ENCODE measurements at regions not wholly inside any gene's neighbourhood (a gene's known extent, or its start where the extent isn't known, plus 50 kb on each side); places are given as distances from the start of the nearest gene placed in this dataset.

DNA sequence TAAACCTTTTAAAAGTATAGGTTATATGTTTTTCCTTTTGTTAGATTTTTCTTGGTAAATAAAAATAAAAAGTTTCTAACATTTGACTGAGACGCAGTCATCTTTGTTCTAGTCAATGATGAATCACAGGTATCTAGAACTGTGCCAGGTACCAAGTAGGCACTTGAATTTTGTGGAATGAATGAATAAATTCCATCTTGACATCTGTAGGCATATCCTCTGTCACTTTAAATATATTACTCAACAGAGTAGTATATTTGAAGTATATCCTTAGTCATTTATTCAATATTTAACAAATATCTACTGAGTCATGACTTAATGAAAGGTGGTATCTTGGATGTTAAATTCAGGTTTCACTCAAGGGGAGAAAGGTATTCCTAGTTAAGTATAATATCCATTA is 828.4 kb downstream of the TUSC7 start:
- H3K9me3 ChIP-seq (ENCODE audit: insufficient read depth, low read depth, low read length), result no peaks in the 10 kb centered on the region
- no peaks in the 10 kb centered on the region for H3K27me3 ChIP-seq (ENCODE audit: insufficient read depth, low read length)
- no peaks in the 10 kb centered on the region for H3K4me1 ChIP-seq (ENCODE audit: insufficient read depth, low read length)

DNA sequence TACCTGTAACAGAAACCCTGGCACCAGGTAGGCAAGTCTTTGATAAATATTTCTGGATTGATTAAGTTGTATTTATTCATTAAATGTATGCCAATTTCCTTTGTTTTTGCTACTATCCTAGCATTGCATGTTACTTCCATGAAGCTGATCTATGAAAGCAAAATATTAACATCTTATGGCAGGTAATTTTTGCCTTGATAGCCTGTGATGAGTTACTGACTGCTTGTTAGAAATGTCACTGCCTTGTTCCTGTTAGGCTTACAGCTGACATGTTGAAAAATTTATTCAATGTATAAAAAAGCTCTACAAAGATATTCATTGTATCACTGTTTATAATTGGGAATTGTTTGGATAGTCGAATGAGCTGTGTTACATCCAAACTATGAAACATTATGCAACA is 830.1 kb downstream of the TUSC7 start:
- Histone ChIP-seq H3K27ac (ENCODE audit: low read length) (no peak overlapping the region), H3K9ac (ENCODE audit: low read depth, low read length) (no peak overlapping the region), H3K4me3 (ENCODE audit: low read length) (no peak overlapping the region), H3K9me3 (ENCODE audit: insufficient read depth, low read depth, low read length) (no peaks in the 10 kb centered on the region), H3K27me3 (ENCODE audit: insufficient read depth, low read length) (no peaks in the 10 kb centered on the region), H3K4me1 (ENCODE audit: insufficient read depth, low read length) (no peaks in the 10 kb centered on the region), H3K36me3 (ENCODE audit: insufficient read depth, low read depth, low read length) (no peaks in the 10 kb centered on the region)

More for the DNA sequence above, 828.4 kb downstream of the TUSC7 start:
- Histone ChIP-seq H3K9ac (ENCODE audit: low read depth, low read length) (no peak overlapping the region), H3K4me3 (ENCODE audit: low read length) (no peak overlapping the region), H3K27ac (ENCODE audit: low read length) (no peak overlapping the region), H3K36me3 (ENCODE audit: insufficient read depth, low read depth, low read length) (no peaks in the 10 kb centered on the region)

DNA sequence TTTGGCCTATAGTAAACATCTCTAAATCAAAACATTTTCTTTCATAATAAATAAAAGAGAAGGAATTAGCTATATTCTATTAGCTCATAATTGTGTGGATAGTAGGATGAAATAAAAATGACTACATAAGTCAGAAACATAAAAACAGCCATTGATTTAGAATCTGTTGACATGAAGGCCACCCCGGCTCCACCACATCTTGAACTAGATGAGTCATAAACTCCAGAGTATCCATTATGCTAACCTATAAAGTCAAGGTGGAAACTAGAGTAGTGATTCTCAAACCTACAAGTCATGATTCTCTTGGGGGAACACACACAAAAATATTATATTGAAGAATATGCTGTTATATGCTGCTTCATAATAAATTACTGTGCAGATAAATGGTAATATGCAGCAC is 831.0 kb downstream of the TUSC7 start:
- no peaks in the 10 kb centered on the region for H3K4me1 ChIP-seq (ENCODE audit: insufficient read depth, low read length)
- H3K27ac ChIP-seq (ENCODE audit: low read length), result no peak overlapping the region
- H3K9me3 ChIP-seq (ENCODE audit: insufficient read depth, low read depth, low read length), result no peaks in the 10 kb centered on the region
- H3K4me3 ChIP-seq (ENCODE audit: low read length), result no peak overlapping the region
- no peaks in the 10 kb centered on the region for H3K27me3 ChIP-seq (ENCODE audit: insufficient read depth, low read length)
- no peak overlapping the region for H3K9ac ChIP-seq (ENCODE audit: low read depth, low read length)
- H3K36me3 ChIP-seq (ENCODE audit: insufficient read depth, low read depth, low read length), result no peaks in the 10 kb centered on the region

GRCh38 chr3:117541721-117542120 is 832.1 kb downstream of the TUSC7 start:
- Histone ChIP-seq H3K4me3 (ENCODE audit: low read length) (no peak overlapping the region), H3K27ac (ENCODE audit: low read length) (no peak overlapping the region), H3K36me3 (ENCODE audit: insufficient read depth, low read depth, low read length) (no peaks in the 10 kb centered on the region), H3K4me1 (ENCODE audit: insufficient read depth, low read length) (no peaks in the 10 kb centered on the region), H3K27me3 (ENCODE audit: insufficient read depth, low read length) (no peaks in the 10 kb centered on the region), H3K9ac (ENCODE audit: low read depth, low read length) (no peak overlapping the region), H3K9me3 (ENCODE audit: insufficient read depth, low read depth, low read length) (no peaks in the 10 kb centered on the region)

- Histone ChIP-seq H3K9me3 (ENCODE audit: insufficient read depth, low read depth, low read length) (no peaks in the 10 kb centered on the region), H3K27ac (ENCODE audit: low read length) (no peak overlapping the region), H3K4me1 (ENCODE audit: insufficient read depth, low read length) (no peaks in the 10 kb centered on the region), H3K27me3 (ENCODE audit: insufficient read depth, low read length) (no peaks in the 10 kb centered on the region), H3K4me3 (ENCODE audit: low read length) (no peak overlapping the region), H3K36me3 (ENCODE audit: insufficient read depth, low read depth, low read length) (no peaks in the 10 kb centered on the region), H3K9ac (ENCODE audit: low read depth, low read length) (no peak overlapping the region)
Measured at GRCh38 chr3:117543521-117543920, 833.9 kb downstream of the TUSC7 start.

DNA sequence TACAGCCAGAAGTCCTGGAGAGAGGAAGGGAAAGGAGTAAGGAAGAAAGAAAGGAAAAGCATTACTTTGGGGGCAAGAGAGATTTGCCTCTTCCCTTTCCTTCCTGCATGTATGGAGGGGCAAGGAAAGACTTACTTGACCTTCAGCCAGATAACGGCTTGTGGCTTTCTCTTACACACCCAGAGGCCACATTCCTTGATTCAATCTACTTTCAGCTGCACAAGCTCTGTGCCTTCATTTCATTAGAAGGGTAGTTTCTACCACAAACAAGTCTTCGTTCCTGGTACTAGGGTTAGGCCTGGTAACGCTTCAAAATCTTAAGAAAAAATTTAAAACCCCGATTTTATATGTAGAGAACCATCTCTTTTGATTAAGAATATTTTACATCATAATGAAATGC is 835.9 kb downstream of the TUSC7 start:
- no peaks in the 10 kb centered on the region for H3K9me3 ChIP-seq (ENCODE audit: insufficient read depth, low read depth, low read length)
- no peaks in the 10 kb centered on the region for H3K27me3 ChIP-seq (ENCODE audit: insufficient read depth, low read length)
- no peaks in the 10 kb centered on the region for H3K4me1 ChIP-seq (ENCODE audit: insufficient read depth, low read length)
- no peaks in the 10 kb centered on the region for H3K36me3 ChIP-seq (ENCODE audit: insufficient read depth, low read depth, low read length)
- no peak overlapping the region for H3K4me3 ChIP-seq (ENCODE audit: low read length)
- H3K27ac ChIP-seq (ENCODE audit: low read length), result no peak overlapping the region
- no peak overlapping the region for H3K9ac ChIP-seq (ENCODE audit: low read depth, low read length)

DNA sequence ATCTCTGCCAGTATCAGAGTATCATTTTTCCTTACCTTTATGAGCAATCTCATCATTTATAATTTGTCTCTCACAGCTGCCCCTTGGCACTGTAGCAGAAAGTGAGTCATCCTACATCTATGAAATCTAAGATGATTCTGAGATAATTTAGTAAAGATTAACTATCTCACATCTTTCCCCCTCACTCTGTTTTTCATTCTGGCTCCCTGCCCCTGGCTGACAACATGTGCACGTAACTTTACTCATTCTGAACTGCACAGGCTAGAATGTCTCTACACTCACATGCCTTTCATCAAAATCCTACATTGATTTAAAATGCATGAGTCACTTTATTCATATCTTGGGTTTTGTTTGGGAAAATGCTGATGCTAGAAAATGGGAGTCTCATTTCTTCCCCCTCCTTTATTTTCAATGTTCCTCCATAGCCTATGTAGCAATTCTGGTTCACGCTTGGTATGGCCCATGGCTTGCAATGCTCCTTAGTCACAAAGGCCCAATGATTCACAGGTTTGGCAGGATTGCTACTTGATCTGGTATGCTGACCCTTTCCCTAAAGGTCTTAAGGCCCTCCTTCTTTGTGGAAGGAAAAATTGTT is 838.5 kb downstream of the TUSC7 start:
- H3K27ac ChIP-seq (ENCODE audit: low read length), result no peak overlapping the region

DNA sequence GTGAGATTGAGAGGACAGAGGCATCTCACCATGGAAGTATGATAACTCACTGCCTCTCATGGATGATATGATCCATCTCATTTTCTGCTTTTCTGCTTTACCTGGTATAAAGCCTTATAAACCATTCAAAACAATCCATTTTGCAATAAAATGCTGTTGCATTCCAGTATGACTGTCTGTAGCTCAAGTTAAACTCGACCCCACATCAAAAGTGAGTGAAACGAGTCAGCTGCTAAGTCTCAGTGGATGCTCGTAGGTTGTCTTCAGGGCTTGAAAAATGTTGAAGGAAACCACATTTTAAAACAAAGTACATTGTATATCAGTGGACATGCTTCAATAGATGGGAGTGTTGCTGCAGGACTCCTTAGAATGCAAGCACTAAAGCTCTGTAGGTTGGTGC is 839.0 kb downstream of the TUSC7 start:
- Histone ChIP-seq H3K4me3 (ENCODE audit: low read length) (no peak overlapping the region), H3K4me1 (ENCODE audit: insufficient read depth, low read length) (no peaks in the 10 kb centered on the region), H3K27ac (ENCODE audit: low read length) (no peak overlapping the region), H3K36me3 (ENCODE audit: insufficient read depth, low read depth, low read length) (no peaks in the 10 kb centered on the region), H3K9me3 (ENCODE audit: insufficient read depth, low read depth, low read length) (no peaks in the 10 kb centered on the region), H3K9ac (ENCODE audit: low read depth, low read length) (no peak overlapping the region), H3K27me3 (ENCODE audit: insufficient read depth, low read length) (no peaks in the 10 kb centered on the region)

More for the DNA sequence above, 838.5 kb downstream of the TUSC7 start:
- no peaks in the 10 kb centered on the region for H3K27me3 ChIP-seq (ENCODE audit: insufficient read depth, low read length)
- H3K9ac ChIP-seq (ENCODE audit: low read depth, low read length), result no peak overlapping the region
- no peak overlapping the region for H3K4me3 ChIP-seq (ENCODE audit: low read length)
- H3K9me3 ChIP-seq (ENCODE audit: insufficient read depth, low read depth, low read length), result no peaks in the 10 kb centered on the region
- H3K4me1 ChIP-seq (ENCODE audit: insufficient read depth, low read length), result no peaks in the 10 kb centered on the region
- H3K36me3 ChIP-seq (ENCODE audit: insufficient read depth, low read depth, low read length), result no peaks in the 10 kb centered on the region

DNA sequence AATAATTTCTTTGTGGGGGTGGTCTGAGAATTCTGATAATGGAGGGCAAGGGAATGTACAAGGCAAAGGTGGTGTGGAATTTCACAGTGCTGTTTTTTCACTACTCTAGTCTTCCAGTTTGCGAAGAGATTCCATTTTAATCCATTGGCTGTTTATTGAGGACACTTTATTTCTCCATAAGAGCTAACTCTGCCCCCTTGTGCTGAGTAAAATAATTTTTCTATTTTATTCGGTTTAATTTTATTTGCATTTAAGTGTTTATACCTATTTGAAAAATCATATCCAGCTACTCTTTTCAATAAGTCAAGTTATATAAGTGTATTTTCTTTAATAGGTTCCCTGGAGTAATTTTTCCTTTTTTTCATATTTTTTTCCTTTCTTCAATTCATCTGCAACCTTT is 840.1 kb downstream of the TUSC7 start:
- Histone ChIP-seq H3K4me1 (ENCODE audit: insufficient read depth, low read length) (no peaks in the 10 kb centered on the region), H3K27ac (ENCODE audit: low read length) (no peak overlapping the region), H3K4me3 (ENCODE audit: low read length) (no peak overlapping the region), H3K36me3 (ENCODE audit: insufficient read depth, low read depth, low read length) (no peaks in the 10 kb centered on the region), H3K9me3 (ENCODE audit: insufficient read depth, low read depth, low read length) (no peaks in the 10 kb centered on the region), H3K27me3 (ENCODE audit: insufficient read depth, low read length) (no peaks in the 10 kb centered on the region), H3K9ac (ENCODE audit: low read depth, low read length) (no peak overlapping the region)

DNA sequence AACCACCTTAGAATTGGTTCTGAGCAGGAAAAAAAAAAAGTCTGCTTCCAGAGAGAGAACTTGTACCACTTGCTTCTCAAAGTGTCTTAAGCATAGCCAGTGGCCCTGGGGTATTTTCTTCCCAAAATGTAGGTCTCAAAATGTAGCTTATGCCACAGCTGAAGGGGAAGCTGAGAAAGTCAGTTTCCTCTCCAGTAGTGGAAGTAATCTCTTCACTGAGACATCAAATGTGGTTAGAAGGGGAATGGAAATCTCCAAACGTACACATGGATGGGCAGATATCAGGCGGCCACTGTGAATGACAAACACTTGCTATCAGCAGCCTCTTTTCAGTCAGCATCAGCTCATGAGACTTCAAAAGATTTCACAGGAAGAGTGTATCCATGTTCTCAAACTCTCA is 841.2 kb downstream of the TUSC7 start:
- Histone ChIP-seq H3K4me3 (ENCODE audit: low read length) (no peak overlapping the region), H3K4me1 (ENCODE audit: insufficient read depth, low read length) (no peaks in the 10 kb centered on the region), H3K36me3 (ENCODE audit: insufficient read depth, low read depth, low read length) (no peaks in the 10 kb centered on the region), H3K9me3 (ENCODE audit: insufficient read depth, low read depth, low read length) (no peaks in the 10 kb centered on the region), H3K27me3 (ENCODE audit: insufficient read depth, low read length) (no peaks in the 10 kb centered on the region), H3K27ac (ENCODE audit: low read length) (no peak overlapping the region), H3K9ac (ENCODE audit: low read depth, low read length) (no peak overlapping the region)

GRCh38 chr3:117553461-117553860 is 843.9 kb downstream of the TUSC7 start:
- Histone ChIP-seq H3K4me3 (ENCODE audit: low read length) (no peak overlapping the region), H3K27me3 (ENCODE audit: insufficient read depth, low read length) (no peaks in the 10 kb centered on the region), H3K27ac (ENCODE audit: low read length) (no peak overlapping the region)

GRCh38 chr3:117556646-117557407 is 847.2 kb downstream of the TUSC7 start:
- H3K9me3 ChIP-seq (ENCODE audit: insufficient read depth, low read depth, low read length), result no peaks in the 10 kb centered on the region
- H3K9ac ChIP-seq (ENCODE audit: low read depth, low read length), result no peak overlapping the region
- no peaks in the 10 kb centered on the region for H3K27me3 ChIP-seq (ENCODE audit: insufficient read depth, low read length)
- no peaks in the 10 kb centered on the region for H3K4me1 ChIP-seq (ENCODE audit: insufficient read depth, low read length)
- H3K27ac ChIP-seq (ENCODE audit: low read length), result no peak overlapping the region
- H3K36me3 ChIP-seq (ENCODE audit: insufficient read depth, low read depth, low read length), result no peaks in the 10 kb centered on the region
- no peak overlapping the region for H3K4me3 ChIP-seq (ENCODE audit: low read length)

More at GRCh38 chr3:117553461-117553860, 843.9 kb downstream of the TUSC7 start:
- H3K36me3 ChIP-seq (ENCODE audit: insufficient read depth, low read depth, low read length), result no peaks in the 10 kb centered on the region
- H3K9me3 ChIP-seq (ENCODE audit: insufficient read depth, low read depth, low read length), result no peaks in the 10 kb centered on the region
- H3K9ac ChIP-seq (ENCODE audit: low read depth, low read length), result no peak overlapping the region
- no peaks in the 10 kb centered on the region for H3K4me1 ChIP-seq (ENCODE audit: insufficient read depth, low read length)

Data from iPS-20b (cell line).